ENCODE measurements at regions not wholly inside any gene's neighbourhood (a gene's known extent, or its start where the extent isn't known, plus 50 kb on each side); places are given as distances from the start of the nearest gene placed in this dataset.

GRCh38 chr4:119942806-119943205 lies 123.8 kb downstream of the MAD2L1 start:
- H3K4me1 Mint-ChIP-seq = no peaks in the 10 kb centered on the region
- no peak overlapping the region for H3K4me3 ChIP-seq (ENCODE audit: low read length)
- H3K36me3 Mint-ChIP-seq = no peaks in the 10 kb centered on the region
- no peaks in the 10 kb centered on the region for H3K9me3 ChIP-seq (ENCODE audit: low read length)
- no peak overlapping the region for H3K4me3 Mint-ChIP-seq
- CTCF ChIA-PET = no interaction called here
- H3K36me3 ChIP-seq (ENCODE audit: insufficient read depth, low read length) = no peaks in the 10 kb centered on the region
- H3K9me3 Mint-ChIP-seq = peaks cover 0 to 2% (median 0%) of the 10 kb centered on the region in 5 donors
- POLR2A ChIA-PET = no interaction called here
- peaks cover 3 to 6% of the 10 kb centered on the region in 2 donors for H3K27me3 Mint-ChIP-seq
- H3K27ac Mint-ChIP-seq = no peak overlapping the region
- H3K27me3 ChIP-seq (ENCODE audit: insufficient read depth, low read length, poor library complexity, severe bottlenecking) = no peaks in the 10 kb centered on the region
- no peak for DNase-seq
- H3K27ac ChIP-seq (ENCODE audit: low read depth, low read length) = no peak overlapping the region
- no peaks in the 10 kb centered on the region for H3K4me1 ChIP-seq (ENCODE audit: insufficient read depth, low read length)

GRCh38 chr4:119940557-119940956 lies 126.1 kb downstream of the MAD2L1 start:
- Mint-ChIP-seq H3K36me3 (no peaks in the 10 kb centered on the region), H3K27ac (no peak overlapping the region), H3K4me1 (no peaks in the 10 kb centered on the region), H3K27me3 (peaks cover 3 to 6% of the 10 kb centered on the region in 2 donors), H3K9me3 (no peaks in the 10 kb centered on the region), H3K4me3 (no peak overlapping the region)
- Histone ChIP-seq H3K27ac (ENCODE audit: low read depth, low read length) (no peak overlapping the region), H3K27me3 (ENCODE audit: insufficient read depth, low read length, poor library complexity, severe bottlenecking) (no peaks in the 10 kb centered on the region), H3K36me3 (ENCODE audit: insufficient read depth, low read length) (no peaks in the 10 kb centered on the region), H3K4me3 (ENCODE audit: low read length) (no peak overlapping the region), H3K9me3 (ENCODE audit: low read length) (no peaks in the 10 kb centered on the region), H3K4me1 (ENCODE audit: insufficient read depth, low read length) (no peaks in the 10 kb centered on the region)
- CTCF ChIA-PET = no interaction called here
- POLR2A ChIA-PET = no interaction called here
- DNase-seq = no peak

- no peaks in the 10 kb centered on the region for H3K36me3 ChIP-seq (ENCODE audit: insufficient read depth, low read length)
- no peaks in the 10 kb centered on the region for H3K27me3 ChIP-seq (ENCODE audit: insufficient read depth, low read length, poor library complexity, severe bottlenecking)
- Mint-ChIP-seq H3K9me3 (no peaks in the 10 kb centered on the region), H3K4me1 (no peaks in the 10 kb centered on the region), H3K27ac (no peak overlapping the region), H3K4me3 (no peak overlapping the region), H3K27me3 (peaks cover 3 to 6% of the 10 kb centered on the region in 2 donors), H3K36me3 (no peaks in the 10 kb centered on the region)
- no peaks in the 10 kb centered on the region for H3K4me1 ChIP-seq (ENCODE audit: insufficient read depth, low read length)
- DNase-seq = no peak
- H3K27ac ChIP-seq (ENCODE audit: low read depth, low read length) = no peak overlapping the region
- CTCF ChIA-PET = no interaction called here
- POLR2A ChIA-PET = no interaction called here
- no peaks in the 10 kb centered on the region for H3K9me3 ChIP-seq (ENCODE audit: low read length)
- H3K4me3 ChIP-seq (ENCODE audit: low read length) = no peak overlapping the region
These were observed 127.3 kb downstream of the MAD2L1 start for GRCh38 chr4:119939071-119939995.

GRCh38 chr4:119937746-119938145 lies 128.9 kb downstream of the MAD2L1 start:
- H3K36me3 Mint-ChIP-seq = no peaks in the 10 kb centered on the region
- H3K4me3 ChIP-seq (ENCODE audit: low read length) = no peak overlapping the region
- no peaks in the 10 kb centered on the region for H3K36me3 ChIP-seq (ENCODE audit: insufficient read depth, low read length)
- no peaks in the 10 kb centered on the region for H3K9me3 Mint-ChIP-seq
- no peaks in the 10 kb centered on the region for H3K9me3 ChIP-seq (ENCODE audit: low read length)
- H3K27ac ChIP-seq (ENCODE audit: low read depth, low read length) = no peak overlapping the region
- ChIA-PET POLR2A (no interaction called here), CTCF (no interaction called here)
- DNase-seq = no peak
- peaks cover 3 to 6% of the 10 kb centered on the region in 2 donors for H3K27me3 Mint-ChIP-seq
- H3K27ac Mint-ChIP-seq = no peak overlapping the region
- no peaks in the 10 kb centered on the region for H3K4me1 Mint-ChIP-seq
- no peaks in the 10 kb centered on the region for H3K27me3 ChIP-seq (ENCODE audit: insufficient read depth, low read length, poor library complexity, severe bottlenecking)
- no peak overlapping the region for H3K4me3 Mint-ChIP-seq
- H3K4me1 ChIP-seq (ENCODE audit: insufficient read depth, low read length) = no peaks in the 10 kb centered on the region

GRCh38 chr4:119933606-119934005 lies 133.0 kb downstream of the MAD2L1 start:
- Histone ChIP-seq H3K27ac (ENCODE audit: low read depth, low read length) (no peak overlapping the region), H3K36me3 (ENCODE audit: insufficient read depth, low read length) (no peaks in the 10 kb centered on the region), H3K4me3 (ENCODE audit: low read length) (no peak overlapping the region), H3K9me3 (ENCODE audit: low read length) (no peaks in the 10 kb centered on the region), H3K27me3 (ENCODE audit: insufficient read depth, low read length, poor library complexity, severe bottlenecking) (no peaks in the 10 kb centered on the region), H3K4me1 (ENCODE audit: insufficient read depth, low read length) (no peaks in the 10 kb centered on the region)
- H3K36me3 Mint-ChIP-seq = no peaks in the 10 kb centered on the region
- no peak overlapping the region for H3K4me3 Mint-ChIP-seq
- peaks cover 0 to 6% of the 10 kb centered on the region in 2 donors for H3K27me3 Mint-ChIP-seq
- no peak for DNase-seq
- H3K9me3 Mint-ChIP-seq = no peaks in the 10 kb centered on the region
- H3K4me1 Mint-ChIP-seq = no peaks in the 10 kb centered on the region
- CTCF ChIA-PET = no interaction called here
- H3K27ac Mint-ChIP-seq = no peak overlapping the region
- POLR2A ChIA-PET = no interaction called here

GRCh38 chr4:119932277-119932676 lies 134.4 kb downstream of the MAD2L1 start:
- no peaks in the 10 kb centered on the region for H3K27me3 Mint-ChIP-seq
- H3K27me3 ChIP-seq (ENCODE audit: insufficient read depth, low read length, poor library complexity, severe bottlenecking) = no peaks in the 10 kb centered on the region
- H3K27ac Mint-ChIP-seq = no peak overlapping the region
- H3K9me3 Mint-ChIP-seq = no peaks in the 10 kb centered on the region
- H3K4me3 ChIP-seq (ENCODE audit: low read length) = no peak overlapping the region
- no peaks in the 10 kb centered on the region for H3K36me3 ChIP-seq (ENCODE audit: insufficient read depth, low read length)
- no peaks in the 10 kb centered on the region for H3K4me1 Mint-ChIP-seq
- no peaks in the 10 kb centered on the region for H3K4me1 ChIP-seq (ENCODE audit: insufficient read depth, low read length)
- no peak overlapping the region for H3K4me3 Mint-ChIP-seq
- H3K27ac ChIP-seq (ENCODE audit: low read depth, low read length) = no peak overlapping the region
- no peak for DNase-seq
- POLR2A ChIA-PET = no interaction called here
- H3K36me3 Mint-ChIP-seq = no peaks in the 10 kb centered on the region
- CTCF ChIA-PET = no interaction called here
- H3K9me3 ChIP-seq (ENCODE audit: low read length) = no peaks in the 10 kb centered on the region

- DNase-seq = no peak
- Histone ChIP-seq H3K36me3 (ENCODE audit: insufficient read depth, low read length) (no peaks in the 10 kb centered on the region), H3K4me1 (ENCODE audit: insufficient read depth, low read length) (no peaks in the 10 kb centered on the region), H3K4me3 (ENCODE audit: low read length) (no peak overlapping the region), H3K27ac (ENCODE audit: low read depth, low read length) (no peak overlapping the region), H3K27me3 (ENCODE audit: insufficient read depth, low read length, poor library complexity, severe bottlenecking) (no peaks in the 10 kb centered on the region), H3K9me3 (ENCODE audit: low read length) (no peaks in the 10 kb centered on the region)
- H3K4me1 Mint-ChIP-seq = no peaks in the 10 kb centered on the region
- CTCF ChIA-PET = no interaction called here
- H3K4me3 Mint-ChIP-seq = no peak overlapping the region
- H3K36me3 Mint-ChIP-seq = no peaks in the 10 kb centered on the region
- no peaks in the 10 kb centered on the region for H3K27me3 Mint-ChIP-seq
- H3K9me3 Mint-ChIP-seq = no peaks in the 10 kb centered on the region
- POLR2A ChIA-PET = no interaction called here
- no peak overlapping the region for H3K27ac Mint-ChIP-seq
These were observed 136.1 kb downstream of the MAD2L1 start for GRCh38 chr4:119930546-119930945.

GRCh38 chr4:119921830-119922229 lies 144.8 kb downstream of the MAD2L1 start:
- ChIA-PET POLR2A (no interaction called here), CTCF (no interaction called here)
- Histone ChIP-seq H3K9me3 (ENCODE audit: low read length) (no peaks in the 10 kb centered on the region), H3K27me3 (ENCODE audit: insufficient read depth, low read length, poor library complexity, severe bottlenecking) (no peaks in the 10 kb centered on the region), H3K4me1 (ENCODE audit: insufficient read depth, low read length) (no peaks in the 10 kb centered on the region), H3K36me3 (ENCODE audit: insufficient read depth, low read length) (no peaks in the 10 kb centered on the region), H3K27ac (ENCODE audit: low read depth, low read length) (no peak overlapping the region), H3K4me3 (ENCODE audit: low read length) (no peak overlapping the region)
- Mint-ChIP-seq H3K27me3 (no peaks in the 10 kb centered on the region), H3K4me1 (no peaks in the 10 kb centered on the region), H3K36me3 (no peaks in the 10 kb centered on the region), H3K9me3 (peaks cover 0 to 3% (median 2%) of the 10 kb centered on the region in 5 donors), H3K27ac (no peak overlapping the region), H3K4me3 (no peak overlapping the region)
- DNase-seq = no peak
